ENCODE measurements at regions not wholly inside any gene's neighbourhood (a gene's known extent, or its start where the extent isn't known, plus 50 kb on each side); places are given as distances from the start of the nearest gene placed in this dataset.

GRCh38 chr5:29889051-29889450, 1304.4 kb upstream of the CDH6 start:
- no peak for DNase-seq (ENCODE audit: low read depth in 1 of 2, low spot score in 2 of 2)
- no peaks in the 10 kb centered on the region for H3K36me3 ChIP-seq (ENCODE audit: control insufficient read depth in 2 of 4, insufficient read depth in 4 of 4, low read length in 3 of 4)
- no peak overlapping the region for H2BK120ac ChIP-seq (replicated peaks; ENCODE audit: low read depth, low read length)
- ChIA-PET POLR2A (ENCODE audit: partially characterized antibody) (no interaction called here), CTCF (ENCODE audit: partially characterized antibody) (no interaction called here)
- FAIRE-seq, result no peak
- H3K23me2 ChIP-seq (ENCODE audit: low read depth, low read length), result no peaks in the 10 kb centered on the region
- H2BK5ac ChIP-seq (ENCODE audit: low read depth, low read length), result no peak overlapping the region
- no peaks in the 10 kb centered on the region for H3K4me1 ChIP-seq (replicated peaks in 1 of 4; ENCODE audit: control insufficient read depth in 3 of 4, insufficient read depth in 4 of 4, low read length in 3 of 4)
- no peak overlapping the region for H3K23ac ChIP-seq (ENCODE audit: insufficient read length)
- H2BK15ac ChIP-seq (ENCODE audit: low read length), result no peak overlapping the region
- no peak overlapping the region for H2BK20ac ChIP-seq (ENCODE audit: low read length)
- H3K79me2 ChIP-seq (ENCODE audit: control insufficient read depth in 1 of 2, insufficient read depth in 2 of 2, low read length in 2 of 2), result no peaks in the 10 kb centered on the region
- H4K91ac ChIP-seq (replicated peaks; ENCODE audit: insufficient read length, low read length), result no peak overlapping the region
- H3K56ac ChIP-seq (replicated peaks; ENCODE audit: insufficient read length, low read depth, low read length), result no peak overlapping the region
- no peaks in the 10 kb centered on the region for H3K9me3 ChIP-seq (ENCODE audit: insufficient read depth in 2 of 2, low read depth in 1 of 2, low read length in 1 of 2)
- no peak overlapping the region for H3K4ac ChIP-seq (replicated peaks; ENCODE audit: insufficient read length, low read depth, low read length)
- no peaks in the 10 kb centered on the region for H3K27me3 ChIP-seq (replicated peaks in 1 of 4; ENCODE audit: control insufficient read depth in 3 of 4, extremely low read depth in 1 of 4, insufficient read depth in 3 of 4, low read length in 3 of 4)
- no peaks in the 10 kb centered on the region for H3K79me1 ChIP-seq (ENCODE audit: low read depth, low read length)
- no peak overlapping the region for H2BK12ac ChIP-seq (ENCODE audit: low read depth, low read length)
- H4K8ac ChIP-seq (ENCODE audit: extremely low read depth, insufficient read depth, low read length), result no peak overlapping the region
- no peak overlapping the region for H3K18ac ChIP-seq (ENCODE audit: extremely low read depth, low read length)
- H2AFZ ChIP-seq (ENCODE audit: low read length), result no peak overlapping the region
- no peak overlapping the region for H3K9ac ChIP-seq (replicated peaks in 1 of 4; ENCODE audit: extremely low read depth in 1 of 4, low read depth in 3 of 4, low read length in 3 of 4)
- no peak overlapping the region for H3K27ac ChIP-seq (ENCODE audit: low read depth, low read length)
- H4K5ac ChIP-seq (ENCODE audit: insufficient read length, low read depth, low read length), result no peak overlapping the region
- no peak overlapping the region for H3K4me3 ChIP-seq (ENCODE audit: extremely low read depth in 1 of 4, insufficient read depth in 2 of 4, low read depth in 3 of 4, low read length in 4 of 4)
- 95% methylated on average over 6 of the region's 6 CpGs; no CpG with 5 or more reads in 1 of the 2 experiments for WGBS, 2 experiments (ENCODE audit: extremely low coverage in 1 of 2, insufficient coverage in 1 of 2, insufficient read length in 1 of 2, insufficient replicate concordance in 2 of 2, low coverage in 1 of 2, low lambda C conversion rate in 2 of 2, missing lambda C conversion rate in 1 of 2)
- no peak overlapping the region for H2AK5ac ChIP-seq (ENCODE audit: low read depth, low read length)
- TF ChIP-seq, protein P1, sequence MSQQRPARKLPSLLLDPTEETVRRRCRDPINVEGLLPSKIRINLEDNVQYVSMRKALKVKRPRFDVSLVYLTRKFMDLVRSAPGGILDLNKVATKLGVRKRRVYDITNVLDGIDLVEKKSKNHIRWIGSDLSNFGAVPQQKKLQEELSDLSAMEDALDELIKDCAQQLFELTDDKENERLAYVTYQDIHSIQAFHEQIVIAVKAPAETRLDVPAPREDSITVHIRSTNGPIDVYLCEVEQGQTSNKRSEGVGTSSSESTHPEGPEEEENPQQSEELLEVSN (IDR thresholded peaks at IDR 0.05), result no peak
- no peak for TF ChIP-seq GTF2F1 (IDR thresholded peaks at IDR 0.05; ENCODE audit: borderline replicate concordance, low read depth, low read length)
- TF ChIP-seq POLR2A (IDR thresholded peaks at IDR 0.05; ENCODE audit: control extremely low read depth in 1 of 2, low read depth in 2 of 2, low read length in 2 of 2), result no peak
- TF ChIP-seq RFX5 (IDR thresholded peaks at IDR 0.05; ENCODE audit: borderline replicate concordance, low read depth, low read length), result no peak
- TF ChIP-seq CHD2 (IDR thresholded peaks at IDR 0.05; ENCODE audit: low read length), result no peak
- no peak for TF ChIP-seq CTBP2 (IDR thresholded peaks at IDR 0.05; ENCODE audit: borderline replicate concordance, insufficient read depth, insufficient read length, low read length)
- no peak for TF ChIP-seq TCF12 (IDR thresholded peaks at IDR 0.05; ENCODE audit: low read depth, low read length)
- no peak overlapping the region for H3K4me2 ChIP-seq (ENCODE audit: insufficient read depth in 1 of 2, low read depth in 2 of 2, low read length in 2 of 2)
- no peak overlapping the region for H3K14ac ChIP-seq (ENCODE audit: insufficient read length)
- no peaks in the 10 kb centered on the region for H4K20me1 ChIP-seq (replicated peaks in 1 of 2; ENCODE audit: control insufficient read depth in 1 of 2, insufficient read depth in 2 of 2, low read length in 2 of 2)

Data from H1 (cell line).